Keratinocyte (primary cell): ENCODE measurements at regions not wholly inside any gene's neighbourhood (a gene's known extent, or its start where the extent isn't known, plus 50 kb on each side); places are given as distances from the start of the nearest gene placed in this dataset.

Experiments
- EZH2 ChIP-seq: IDR thresholded peaks from one replicate; pipeline ENCODE4 v1.6.1; 2012; ENCODE audit warnings: inconsistent platforms, mild to moderate bottlenecking, low read length, moderate library complexity
- TF ChIP-seq, protein P1 (sequence below), 3 experiments: IDR thresholded peaks in 1 of 3; conservative IDR thresholded peaks in 1 of 3; optimal IDR thresholded peaks in 1 of 3; 2 replicates in 2 of 3; 3 replicates in 1 of 3; pipeline versions ENCODE3 to v1.5.1; 2011; ENCODE audit warnings: low read length in 3 of 3, mild to moderate bottlenecking in 3 of 3, moderate library complexity in 2 of 3, control low read depth in 1 of 3, inconsistent platforms in 1 of 3; ENCODE audit not compliant: insufficient read depth in 2 of 3; ENCODE audit errors: extremely low read depth in 1 of 3

DNA sequence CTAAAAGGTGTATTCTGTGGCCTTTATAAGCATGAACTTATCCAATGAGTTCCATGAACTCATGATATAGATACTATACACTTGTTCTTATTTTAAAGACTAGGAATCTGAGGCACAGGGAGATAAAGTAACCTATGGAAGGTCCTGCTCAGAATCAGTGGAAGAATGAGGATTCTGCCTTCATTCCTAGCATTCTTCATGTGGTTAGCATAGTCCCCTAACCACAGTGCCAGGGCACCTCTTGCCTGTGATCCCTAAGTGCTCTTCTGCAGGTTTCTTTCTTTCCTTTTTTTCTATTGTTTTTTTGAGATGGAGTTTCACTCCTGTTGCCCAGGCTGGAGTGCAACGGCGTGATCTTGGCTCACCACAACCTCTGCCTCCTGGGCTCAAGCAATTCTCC is 174.1 kb downstream of the C9orf152 start:
- TF ChIP-seq, protein P1, sequence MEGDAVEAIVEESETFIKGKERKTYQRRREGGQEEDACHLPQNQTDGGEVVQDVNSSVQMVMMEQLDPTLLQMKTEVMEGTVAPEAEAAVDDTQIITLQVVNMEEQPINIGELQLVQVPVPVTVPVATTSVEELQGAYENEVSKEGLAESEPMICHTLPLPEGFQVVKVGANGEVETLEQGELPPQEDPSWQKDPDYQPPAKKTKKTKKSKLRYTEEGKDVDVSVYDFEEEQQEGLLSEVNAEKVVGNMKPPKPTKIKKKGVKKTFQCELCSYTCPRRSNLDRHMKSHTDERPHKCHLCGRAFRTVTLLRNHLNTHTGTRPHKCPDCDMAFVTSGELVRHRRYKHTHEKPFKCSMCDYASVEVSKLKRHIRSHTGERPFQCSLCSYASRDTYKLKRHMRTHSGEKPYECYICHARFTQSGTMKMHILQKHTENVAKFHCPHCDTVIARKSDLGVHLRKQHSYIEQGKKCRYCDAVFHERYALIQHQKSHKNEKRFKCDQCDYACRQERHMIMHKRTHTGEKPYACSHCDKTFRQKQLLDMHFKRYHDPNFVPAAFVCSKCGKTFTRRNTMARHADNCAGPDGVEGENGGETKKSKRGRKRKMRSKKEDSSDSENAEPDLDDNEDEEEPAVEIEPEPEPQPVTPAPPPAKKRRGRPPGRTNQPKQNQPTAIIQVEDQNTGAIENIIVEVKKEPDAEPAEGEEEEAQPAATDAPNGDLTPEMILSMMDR (optimal IDR thresholded peaks at IDR 0.05 in 1 of 3, IDR thresholded peaks at IDR 0.05 in 1 of 3, conservative IDR thresholded peaks at IDR 0.05 in 1 of 3; ENCODE audit: extremely low read depth in 1 of 3, insufficient read depth in 2 of 3, low read length in 3 of 3) = no peak
- no peak for TF ChIP-seq EZH2
